Stromal cell of bone marrow (primary cell): ENCODE measurements at regions not wholly inside any gene's neighbourhood (a gene's known extent, or its start where the extent isn't known, plus 50 kb on each side); places are given as distances from the start of the nearest gene placed in this dataset.
"Not testable (repeated sequence)": the region's sequence is repeated elsewhere in the genome, so short reads cannot be mapped to it uniquely, and the experiment has no call there.

ENCODE experiments used
- DNase-seq: peaks from one replicate; pipeline ENCODE4 v3.0.0-alpha.2; 2012; ENCODE audit warnings: low read depth

- no peak for DNase-seq
Observed at GRCh38 chr13:99777873-99778272, 193.7 kb downstream of the ZIC5 start.

GRCh38 chr13:99774644-99775043 lies 196.9 kb downstream of the ZIC5 start:
- no peak for DNase-seq

GRCh38 chr13:99768986-99769385 lies 202.6 kb downstream of the ZIC5 start:
- no peak for DNase-seq

GRCh38 chr13:99766641-99767045 lies 204.9 kb downstream of the ZIC5 start:
- no peak for DNase-seq

GRCh38 chr13:99765869-99766268 lies 205.7 kb downstream of the ZIC5 start:
- no peak for DNase-seq

GRCh38 chr13:99760456-99760855 lies 211.1 kb downstream of the ZIC5 start:
- DNase-seq, result no peak

- DNase-seq, result no peak
Observed at GRCh38 chr13:99759163-99759552, 212.4 kb downstream of the ZIC5 start.

GRCh38 chr13:99758460-99759162 lies 213.0 kb downstream of the ZIC5 start:
- no peak for DNase-seq

GRCh38 chr13:99757756-99758459 lies 213.7 kb downstream of the ZIC5 start:
- DNase-seq, result no peak

GRCh38 chr13:99756281-99756680 lies 215.3 kb downstream of the ZIC5 start:
- no peak for DNase-seq

GRCh38 chr13:99754750-99755149 lies 216.8 kb downstream of the ZIC5 start:
- not testable (repeated sequence) for DNase-seq

- no peak for DNase-seq
Observed at GRCh38 chr13:99752373-99752772, 219.2 kb downstream of the ZIC5 start.

GRCh38 chr13:99751517-99752199 lies 219.9 kb downstream of the ZIC5 start:
- DNase-seq, result no peak

GRCh38 chr13:99750951-99751350 lies 220.6 kb downstream of the ZIC5 start:
- DNase-seq, result no peak

GRCh38 chr13:99749271-99750019 lies 222.1 kb downstream of the ZIC5 start:
- DNase-seq, result no peak

GRCh38 chr13:99747403-99747710 lies 224.2 kb downstream of the ZIC5 start:
- DNase-seq, result no peak

- no peak for DNase-seq
Observed at GRCh38 chr13:99746637-99747402, 224.7 kb downstream of the ZIC5 start.

- DNase-seq, result no peak
Observed at GRCh38 chr13:99743094-99743493, 228.5 kb downstream of the ZIC5 start.

GRCh38 chr13:99741960-99742359 lies 229.6 kb downstream of the ZIC5 start:
- DNase-seq, result no peak

- no peak for DNase-seq
Observed at GRCh38 chr13:99740251-99740979, 231.2 kb downstream of the ZIC5 start.

GRCh38 chr13:99738626-99739025 lies 232.9 kb downstream of the ZIC5 start:
- DNase-seq, result no peak
